GM19351 (cell line): ENCODE measurements at regions not wholly inside any gene's neighbourhood (a gene's known extent, or its start where the extent isn't known, plus 50 kb on each side); places are given as distances from the start of the nearest gene placed in this dataset.

Experiments
- ATAC-seq: cut with Tn5 transposase; IDR thresholded peaks from one replicate; pipeline ENCODE4 v1.9.1; 2021; ENCODE audit warnings: mild to moderate bottlenecking, moderate library complexity; ENCODE audit not compliant: unreplicated experiment

- ATAC-seq = no peak
These were observed 113.6 kb downstream of the OAT start for GRCh38 chr10:124305131-124305530.

- no peak for ATAC-seq
These were observed 114.9 kb downstream of the OAT start for GRCh38 chr10:124303662-124304418.

- ATAC-seq = no peak
These were observed 115.7 kb downstream of the OAT start for GRCh38 chr10:124302951-124303505.

GRCh38 chr10:124301736-124302135, 117.0 kb downstream of the OAT start:
- no peak for ATAC-seq

- no peak for ATAC-seq
These were observed 118.0 kb downstream of the OAT start for GRCh38 chr10:124300735-124301134.

GRCh38 chr10:124300224-124300623, 118.5 kb downstream of the OAT start:
- ATAC-seq = no peak

- no peak for ATAC-seq
These were observed 119.0 kb downstream of the OAT start for GRCh38 chr10:124299696-124300095.

- ATAC-seq = no peak
These were observed 119.8 kb downstream of the OAT start for GRCh38 chr10:124298891-124299290.

- ATAC-seq = no peak
These were observed 121.6 kb downstream of the OAT start for GRCh38 chr10:124296813-124297788.

GRCh38 chr10:124296121-124296812, 122.5 kb downstream of the OAT start:
- ATAC-seq = no peak

- no peak for ATAC-seq
These were observed 123.6 kb downstream of the OAT start for GRCh38 chr10:124294811-124295770.

- no peak for ATAC-seq
These were observed 124.9 kb downstream of the OAT start for GRCh38 chr10:124293616-124294449.

GRCh38 chr10:124292911-124293615, 125.7 kb downstream of the OAT start:
- ATAC-seq = no peak

- no peak for ATAC-seq
These were observed 127.6 kb downstream of the OAT start for GRCh38 chr10:124291001-124291701.

- peak; percentile 60 for ATAC-seq
These were observed 128.6 kb downstream of the OAT start for GRCh38 chr10:124289851-124290795.
